HG02763 (cell line): ENCODE measurements at regions not wholly inside any gene's neighbourhood (a gene's known extent, or its start where the extent isn't known, plus 50 kb on each side); places are given as distances from the start of the nearest gene placed in this dataset.

ENCODE experiments used
- ATAC-seq: cut with Tn5 transposase; IDR thresholded peaks from one replicate; pipeline ENCODE4 v1.9.1; 2021; ENCODE audit warnings: mild to moderate bottlenecking, moderate library complexity; ENCODE audit not compliant: unreplicated experiment

DNA sequence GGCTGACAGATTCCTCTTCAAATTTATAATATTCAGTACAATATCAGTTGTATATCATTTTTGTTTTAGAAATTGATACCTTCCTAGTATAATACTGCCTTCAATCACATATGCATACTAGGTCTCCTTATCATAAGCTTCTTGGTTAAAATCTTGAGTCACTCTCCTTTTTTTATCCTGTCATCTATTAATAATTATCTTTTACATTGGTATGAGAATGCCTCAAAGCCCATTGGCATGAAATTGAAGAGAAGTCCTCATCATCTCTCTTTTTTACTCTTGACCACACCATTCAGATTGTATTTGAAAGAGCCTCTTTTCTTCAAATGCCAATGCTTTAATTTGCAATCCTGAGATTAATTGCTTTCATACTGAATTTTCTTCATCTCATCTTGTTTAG is 810.3 kb downstream of the BRINP1 start:
- no peak for ATAC-seq

DNA sequence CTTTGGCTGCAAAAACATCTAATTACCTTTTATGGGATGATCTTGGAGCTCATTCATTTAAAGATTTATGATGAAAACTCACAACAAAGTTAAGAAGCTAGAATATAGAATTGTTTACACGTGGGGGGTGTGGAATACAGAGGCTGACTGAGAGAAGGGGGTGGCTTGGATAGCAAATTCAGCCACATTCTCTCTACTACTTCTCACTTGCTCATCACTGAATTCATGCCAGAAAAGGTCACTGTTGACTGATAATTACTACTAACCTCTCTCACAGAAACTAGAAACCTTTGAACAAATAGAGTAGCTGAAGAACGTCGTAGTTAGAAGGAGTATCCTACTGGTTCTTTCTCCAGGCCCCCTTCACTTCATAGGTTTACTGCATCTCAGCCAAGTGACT is 808.2 kb downstream of the BRINP1 start:
- ATAC-seq, result no peak

DNA sequence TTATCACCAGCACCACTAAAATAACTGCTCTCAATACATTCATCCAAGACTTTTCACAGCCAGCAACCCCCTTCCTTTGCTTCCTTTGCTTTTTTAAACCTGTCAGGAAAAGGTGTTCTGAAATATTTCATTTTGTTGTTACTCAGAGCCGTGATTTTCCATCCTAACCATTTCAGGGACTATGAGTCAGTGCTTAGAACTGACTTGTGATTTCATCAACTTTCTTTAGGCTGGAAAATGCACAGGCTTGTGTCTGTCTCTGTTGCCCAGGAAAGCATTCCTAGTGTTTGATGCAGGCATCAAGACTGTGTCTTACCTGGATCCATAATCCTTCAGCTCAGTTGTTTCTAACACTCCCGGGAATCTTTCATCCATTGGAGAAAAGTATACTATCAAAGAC is 805.6 kb downstream of the BRINP1 start:
- ATAC-seq, result no peak

DNA sequence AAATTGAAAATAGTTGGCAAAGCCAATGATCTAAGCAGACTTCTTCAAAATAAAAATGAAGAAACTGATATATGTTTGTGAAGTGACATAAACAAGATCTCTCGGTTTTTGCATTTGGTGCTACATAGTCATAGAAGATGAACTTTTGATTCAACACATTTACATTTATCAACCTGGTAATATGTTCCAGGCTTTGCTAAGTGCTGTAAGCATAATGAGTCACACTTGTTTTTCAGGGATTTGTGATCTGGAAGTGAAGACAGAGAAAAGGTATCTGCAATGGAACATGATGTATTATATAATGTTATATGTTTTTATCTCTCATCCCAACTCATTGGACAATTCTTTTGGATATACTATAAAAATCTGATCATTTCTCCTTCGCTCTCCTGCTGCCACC is 801.4 kb downstream of the BRINP1 start:
- ATAC-seq, result no peak

DNA sequence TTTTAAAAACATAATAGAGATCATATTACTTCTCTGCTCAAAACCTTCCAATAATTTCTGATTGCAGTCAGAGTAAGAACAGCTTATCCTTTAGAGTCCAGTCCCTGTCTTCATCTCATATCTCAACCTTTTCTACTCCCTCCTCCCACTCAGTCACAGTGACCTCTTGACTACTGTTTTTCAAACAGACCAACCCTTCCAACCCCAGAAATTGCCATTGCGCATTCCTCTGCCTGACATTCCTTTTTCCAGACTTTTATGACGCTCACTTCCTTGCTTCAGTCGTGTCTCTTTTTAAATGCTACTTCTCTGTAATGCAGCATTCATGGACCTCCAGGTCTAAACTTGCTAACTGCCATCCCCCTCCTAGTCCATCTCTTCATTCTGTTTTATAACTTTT is 800.5 kb downstream of the BRINP1 start:
- no peak for ATAC-seq

GRCh38 chr9:118569148-118569547 is 800.1 kb downstream of the BRINP1 start:
- no peak for ATAC-seq

DNA sequence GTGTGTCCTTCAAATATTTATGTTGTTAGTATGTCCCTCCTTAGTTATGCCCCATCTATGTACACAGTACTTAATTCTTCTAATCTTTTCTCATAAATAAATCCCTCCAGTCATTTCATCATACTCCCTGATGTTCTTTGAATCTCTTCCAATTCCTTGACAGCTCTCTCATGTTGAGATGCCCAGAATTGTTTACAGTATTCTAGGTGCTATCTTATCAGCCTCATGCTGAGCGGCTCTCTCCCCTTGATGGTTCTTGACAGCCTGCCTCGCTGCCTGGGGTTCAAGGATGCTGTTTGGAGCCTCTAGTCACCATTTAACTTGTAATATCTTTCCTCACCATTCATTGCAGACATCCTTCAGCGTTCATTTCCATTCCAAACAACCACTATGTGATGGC is 799.2 kb downstream of the BRINP1 start:
- ATAC-seq, result no peak

GRCh38 chr9:118575341-118576070 is 793.7 kb downstream of the BRINP1 start:
- ATAC-seq, result no peak

DNA sequence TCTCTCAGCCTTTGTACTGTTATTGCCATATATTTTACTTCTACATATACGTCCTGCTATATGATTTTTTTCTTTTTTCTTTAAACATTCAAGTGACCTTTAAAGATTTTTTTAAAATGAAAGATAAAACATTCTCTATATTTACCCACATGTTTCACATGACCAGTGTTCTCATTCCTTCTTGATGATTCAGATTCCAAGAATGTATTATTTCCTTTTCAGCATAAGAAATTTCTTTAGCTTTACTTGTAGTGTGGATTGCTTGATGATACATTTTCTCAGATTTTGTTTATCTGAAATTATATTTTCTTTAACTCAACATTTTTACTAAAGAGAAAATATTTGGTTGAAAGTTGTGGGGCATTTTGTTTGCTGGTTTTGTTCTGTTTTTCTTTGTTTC is 792.1 kb downstream of the BRINP1 start:
- no peak for ATAC-seq

GRCh38 chr9:118578467-118578866 is 790.8 kb downstream of the BRINP1 start:
- ATAC-seq, result no peak

DNA sequence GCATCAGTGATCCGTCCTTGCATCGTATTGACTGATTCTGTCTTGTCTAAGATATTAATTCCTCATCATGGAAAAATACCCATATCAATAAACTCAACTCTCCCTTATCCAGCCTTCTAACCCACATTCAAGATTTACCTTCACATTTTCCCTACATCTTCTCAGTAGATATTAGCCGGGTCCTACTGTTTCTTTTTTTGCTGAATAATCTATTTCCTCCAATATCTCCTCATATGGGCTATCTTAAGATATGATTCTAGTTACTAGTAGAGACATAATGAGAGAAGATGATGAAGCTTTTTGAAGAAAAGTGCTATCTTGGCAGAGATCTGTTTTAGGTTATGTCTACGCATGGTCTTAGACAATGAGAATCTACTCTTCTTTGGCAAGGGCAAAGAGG is 785.8 kb downstream of the BRINP1 start:
- no peak for ATAC-seq

DNA sequence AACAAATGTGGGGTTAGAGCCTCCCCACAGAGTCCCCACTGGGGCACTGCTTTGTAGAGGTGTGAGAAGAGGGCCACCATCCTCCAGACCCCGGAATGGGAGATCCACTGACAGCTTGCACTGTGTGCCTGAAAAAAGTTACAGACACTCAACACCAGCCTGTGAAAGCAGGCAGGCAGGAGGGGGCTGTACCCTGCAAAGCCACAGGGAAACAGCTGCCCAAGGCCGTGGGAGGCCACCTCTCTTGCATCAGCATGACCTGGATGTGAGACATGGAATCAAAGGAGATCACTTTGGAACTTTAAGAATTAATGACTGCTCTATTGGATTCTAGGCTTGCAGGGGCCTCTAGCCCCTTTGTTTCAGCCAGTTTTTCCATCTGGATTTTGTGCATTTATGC is 782.3 kb downstream of the BRINP1 start:
- no peak for ATAC-seq

DNA sequence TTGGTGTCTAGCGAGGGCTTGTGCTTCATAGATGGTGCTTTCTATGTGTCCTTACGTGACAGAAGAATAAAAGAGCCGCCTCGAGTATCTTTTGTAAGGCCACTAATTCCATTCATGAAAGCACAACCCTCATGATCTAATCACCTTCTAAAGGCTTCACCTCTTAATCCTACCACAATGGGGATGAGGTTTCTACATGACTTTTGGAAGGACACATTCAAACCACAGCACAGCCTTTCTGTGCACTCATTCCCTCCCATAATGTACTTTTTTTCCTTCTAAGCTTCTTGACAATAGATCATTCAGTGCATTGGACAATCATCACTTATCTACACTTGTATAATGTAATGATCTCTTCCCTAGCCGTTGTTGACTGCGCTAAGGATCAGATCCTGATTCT is 774.8 kb downstream of the BRINP1 start:
- ATAC-seq, result no peak

GRCh38 chr9:118595719-118596305 is 773.4 kb downstream of the BRINP1 start:
- ATAC-seq, result no peak

GRCh38 chr9:118596374-118597015 is 772.7 kb downstream of the BRINP1 start:
- ATAC-seq, result no peak

DNA sequence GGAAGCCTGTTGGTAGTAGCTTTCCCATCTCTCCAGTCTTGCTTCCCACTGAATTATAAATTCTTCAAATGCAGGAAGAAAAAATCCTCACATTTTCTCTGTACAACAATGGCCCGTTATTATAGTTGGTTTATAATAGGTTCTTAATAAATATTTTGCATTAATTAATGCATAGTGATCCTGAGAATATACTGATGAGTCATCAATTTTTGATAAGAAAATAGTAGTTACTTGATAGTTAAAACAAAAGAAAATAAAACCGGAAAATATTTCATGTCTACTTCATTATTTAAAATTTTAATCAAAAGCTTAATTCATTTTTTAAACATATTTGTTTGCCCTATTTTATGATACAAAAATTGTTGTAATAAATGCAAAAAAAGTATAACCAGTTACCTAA is 762.6 kb downstream of the BRINP1 start:
- ATAC-seq, result no peak

DNA sequence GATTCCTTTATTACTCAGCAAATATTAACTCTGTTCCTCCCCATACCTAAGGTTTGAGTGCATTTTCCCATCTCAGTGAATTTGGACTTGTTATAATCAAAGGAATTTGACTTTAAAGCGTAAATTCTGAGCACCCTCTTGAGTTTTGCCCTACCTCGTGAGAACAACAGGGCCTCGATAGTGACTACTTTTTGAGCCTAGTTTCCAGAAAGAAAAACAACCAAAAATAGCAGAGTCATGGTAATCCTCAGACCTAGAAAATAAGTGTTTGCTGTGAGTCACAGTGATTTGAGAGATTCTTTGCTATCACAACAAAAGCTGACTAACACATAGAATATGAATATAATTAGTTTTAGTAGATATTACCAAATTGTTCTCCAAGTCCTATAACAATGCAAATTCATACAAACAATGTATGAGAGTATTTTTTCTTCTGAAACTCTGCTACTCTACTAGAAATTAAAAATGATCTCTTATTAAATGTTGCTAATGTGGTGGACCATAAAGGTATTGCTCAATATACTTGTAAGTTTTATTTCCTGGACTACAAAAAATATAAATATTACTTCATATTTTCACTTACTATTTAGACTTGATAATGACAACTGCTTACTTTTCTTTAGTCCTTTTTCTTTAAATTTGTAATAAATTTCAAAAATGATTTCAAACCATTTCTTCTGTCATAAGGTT is 759.7 kb downstream of the BRINP1 start:
- no peak for ATAC-seq

DNA sequence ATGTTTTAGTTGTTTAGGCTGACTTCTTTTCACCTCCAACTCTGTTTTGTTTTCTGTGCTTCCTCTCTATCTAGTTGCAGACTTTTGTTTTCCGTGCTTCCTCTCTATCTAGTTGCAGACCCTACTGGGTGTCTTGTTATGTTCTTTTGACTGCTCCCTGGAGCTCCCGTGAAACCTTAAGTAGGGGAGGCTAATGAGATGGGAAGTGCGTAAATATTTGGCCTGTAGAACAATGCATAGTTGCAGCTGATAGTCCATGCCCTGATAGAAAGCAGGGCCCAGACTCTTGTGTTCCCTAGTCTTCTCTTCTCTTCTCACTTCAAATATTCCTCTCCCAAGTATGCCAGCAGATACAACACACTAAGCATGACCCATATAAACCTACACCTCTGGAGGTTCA is 757.0 kb downstream of the BRINP1 start:
- ATAC-seq, result no peak

GRCh38 chr9:118613996-118614395 is 755.2 kb downstream of the BRINP1 start:
- ATAC-seq, result no peak

DNA sequence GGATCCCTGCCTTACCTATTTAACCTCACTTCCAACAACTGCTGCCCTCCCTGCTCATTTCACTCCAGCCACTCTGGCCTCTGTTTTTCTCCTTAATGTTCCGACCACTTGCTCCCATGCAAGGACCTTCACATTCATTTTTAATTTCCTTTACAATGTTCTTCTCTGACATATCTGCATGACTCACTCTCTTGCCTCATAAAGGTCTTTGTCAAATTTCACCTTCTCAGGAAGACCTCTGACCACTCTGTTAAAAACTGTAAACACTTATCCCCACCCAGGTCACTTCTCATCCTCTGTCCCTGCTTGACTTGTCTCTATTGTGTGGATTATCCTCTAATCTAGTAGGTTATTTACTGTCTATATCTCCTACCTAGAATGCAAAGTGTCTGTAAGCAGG is 751.2 kb downstream of the BRINP1 start:
- no peak for ATAC-seq

DNA sequence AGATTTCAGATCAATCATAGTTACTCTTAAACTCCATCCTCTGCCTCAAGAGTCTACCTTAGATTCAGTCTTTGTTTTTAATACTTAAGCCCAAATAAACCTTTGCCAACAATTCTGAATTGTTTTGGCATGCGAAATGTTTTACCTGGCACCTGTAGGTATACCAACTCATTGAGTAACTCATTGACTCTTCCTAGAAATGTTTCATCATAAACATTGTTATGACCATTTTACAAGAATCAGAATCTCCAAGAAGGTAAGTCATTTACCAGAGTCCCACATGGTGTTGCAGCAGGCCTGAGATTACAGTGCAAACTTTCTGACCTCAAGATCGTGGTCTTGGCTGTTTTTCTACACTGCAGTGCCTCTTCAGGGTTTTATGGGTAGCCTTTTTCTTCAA is 750.4 kb downstream of the BRINP1 start:
- ATAC-seq, result no peak

GRCh38 chr9:118624608-118625007 is 744.6 kb downstream of the BRINP1 start:
- no peak for ATAC-seq
